Activated T-helper 2 cell treated with anti-CD3 and anti-CD28 coated beads, Interferon-gamma antibody, Interleukin-2, Interleukin-4, amounts not matched to agents 10 μg/mL and 5 μg/mL and 100 μg/mL, durations not matched to agents 14 hours and 24 hours and 36 hours (primary cell): ENCODE measurements at regions not wholly inside any gene's neighbourhood (a gene's known extent, or its start where the extent isn't known, plus 50 kb on each side); places are given as distances from the start of the nearest gene placed in this dataset.
"Not testable (repeated sequence)": the region's sequence is repeated elsewhere in the genome, so short reads cannot be mapped to it uniquely, and the experiment has no call there.

Experiments
- DNase-seq: peaks from one replicate; pipeline ENCODE4 v3.0.0; 2021; ENCODE audit warnings: low spot score
- H3K27ac Mint-ChIP-seq: one replicate; pipeline ENCODE4 v1.8.0; 2021; ENCODE audit warnings: mixed read lengths
- H3K27me3 Mint-ChIP-seq: one replicate; pipeline ENCODE4 v1.8.0; 2021; ENCODE audit warnings: low read depth, mixed read lengths
- H3K36me3 Mint-ChIP-seq: one replicate; pipeline ENCODE4 v1.8.0; 2021; ENCODE audit warnings: low read depth, mixed read lengths
- H3K4me1 Mint-ChIP-seq: one replicate; pipeline ENCODE4 v1.8.0; 2021; ENCODE audit warnings: low read depth, mixed read lengths
- H3K4me3 Mint-ChIP-seq: one replicate; pipeline ENCODE4 v1.8.0; 2021; ENCODE audit warnings: low read depth, mild to moderate bottlenecking, moderate library complexity, mixed read lengths
- H3K9me3 Mint-ChIP-seq: one replicate; pipeline ENCODE4 v1.8.0; 2021; ENCODE audit warnings: mixed read lengths
- intact Hi-C: fragments of 100-400 bp; cut with micrococcal nuclease; formaldehyde crosslinking; loops from one replicate; pipeline ENCODE4 v1.15.1; 2023

DNA sequence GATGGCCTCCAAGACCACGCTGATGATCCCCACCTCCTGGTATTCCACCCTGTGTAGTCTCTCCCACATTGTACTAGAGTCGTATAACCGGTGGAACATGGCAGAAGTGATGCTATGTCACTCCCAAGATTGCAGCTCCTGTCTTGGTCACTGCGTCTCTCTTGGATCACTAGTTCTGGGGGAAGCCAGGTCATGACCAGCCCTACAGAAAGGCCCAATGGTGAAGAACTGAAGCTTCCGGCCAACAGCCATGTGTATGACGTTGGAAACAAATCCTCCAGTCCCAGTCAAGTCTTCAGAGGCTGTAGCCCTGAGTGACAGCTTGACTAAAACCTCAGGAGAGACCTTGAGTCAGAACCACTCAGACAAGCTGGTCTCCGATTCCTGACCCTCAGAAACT lies 61.9 kb upstream of the FNDC3B start:
- intact Hi-C loops, result loop anchor here (5.0 to 10.0 kb wide), 3 partner anchors 103 to 163 kb away; partner anchors contain the start of gene PLD1
- no peaks in the 10 kb centered on the region for H3K27me3 Mint-ChIP-seq
- peaks cover 5% of the 10 kb centered on the region for H3K9me3 Mint-ChIP-seq
- H3K36me3 Mint-ChIP-seq, result no peaks in the 10 kb centered on the region
- peaks cover 11% of the 10 kb centered on the region for H3K4me1 Mint-ChIP-seq
- H3K4me3 Mint-ChIP-seq, result no peak overlapping the region
- no peak for DNase-seq
- no peak overlapping the region for H3K27ac Mint-ChIP-seq

DNA sequence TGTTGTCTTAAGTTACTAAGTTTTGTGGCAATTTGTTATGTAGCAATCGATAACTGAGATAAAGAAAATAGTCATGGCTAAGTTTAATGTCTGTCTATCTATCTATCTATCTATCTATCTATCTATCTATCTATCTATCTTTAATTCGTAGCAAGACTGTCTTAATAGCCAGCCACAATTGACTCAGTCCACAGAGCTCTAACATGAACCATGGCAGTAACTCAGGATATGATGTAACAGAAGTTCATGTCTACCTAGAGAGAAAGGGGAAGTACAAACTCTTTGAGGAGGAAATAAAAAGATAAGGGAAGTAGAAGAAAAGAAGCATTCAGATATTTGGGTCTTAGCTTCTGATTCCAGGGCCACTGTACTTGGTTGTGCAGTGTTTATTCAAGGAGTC lies 61.5 kb upstream of the FNDC3B start:
- no peaks in the 10 kb centered on the region for H3K36me3 Mint-ChIP-seq
- H3K27me3 Mint-ChIP-seq, result no peaks in the 10 kb centered on the region
- no peak overlapping the region for H3K4me3 Mint-ChIP-seq
- DNase-seq, result no peak
- peaks cover 11% of the 10 kb centered on the region for H3K4me1 Mint-ChIP-seq
- intact Hi-C loops, result loop anchor here (5.0 to 10.0 kb wide), 3 partner anchors 103 to 163 kb away; partner anchors contain the start of gene PLD1
- no peak overlapping the region for H3K27ac Mint-ChIP-seq
- peaks cover 5% of the 10 kb centered on the region for H3K9me3 Mint-ChIP-seq

DNA sequence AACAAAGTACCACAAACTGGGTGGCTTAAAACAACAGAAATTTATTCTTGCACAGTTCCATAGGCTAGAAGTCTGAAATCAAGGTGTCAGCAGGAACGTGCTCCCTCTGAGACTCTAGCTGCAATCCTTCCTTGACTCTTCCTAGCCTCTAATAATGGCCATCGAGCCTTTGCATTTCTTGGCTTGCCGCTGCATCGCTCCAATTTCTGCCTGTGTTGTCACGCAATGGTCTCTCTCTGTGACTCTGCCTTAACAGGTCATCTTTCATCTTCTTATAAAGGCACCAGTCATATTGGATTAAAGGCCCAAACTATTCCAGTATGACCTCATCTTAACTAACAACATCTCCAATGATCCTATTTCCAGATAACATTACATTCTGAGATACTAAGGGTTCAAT lies 61.0 kb upstream of the FNDC3B start:
- no peaks in the 10 kb centered on the region for H3K36me3 Mint-ChIP-seq
- H3K4me3 Mint-ChIP-seq, result no peak overlapping the region
- DNase-seq, result no peak
- H3K27ac Mint-ChIP-seq, result no peak overlapping the region
- H3K4me1 Mint-ChIP-seq, result peaks cover 11% of the 10 kb centered on the region
- no peaks in the 10 kb centered on the region for H3K27me3 Mint-ChIP-seq
- intact Hi-C loops, result loop anchor here (5.0 to 10.0 kb wide), 3 partner anchors 104 to 164 kb away; partner anchors contain the start of gene PLD1
- H3K9me3 Mint-ChIP-seq, result peaks cover 5% of the 10 kb centered on the region

DNA sequence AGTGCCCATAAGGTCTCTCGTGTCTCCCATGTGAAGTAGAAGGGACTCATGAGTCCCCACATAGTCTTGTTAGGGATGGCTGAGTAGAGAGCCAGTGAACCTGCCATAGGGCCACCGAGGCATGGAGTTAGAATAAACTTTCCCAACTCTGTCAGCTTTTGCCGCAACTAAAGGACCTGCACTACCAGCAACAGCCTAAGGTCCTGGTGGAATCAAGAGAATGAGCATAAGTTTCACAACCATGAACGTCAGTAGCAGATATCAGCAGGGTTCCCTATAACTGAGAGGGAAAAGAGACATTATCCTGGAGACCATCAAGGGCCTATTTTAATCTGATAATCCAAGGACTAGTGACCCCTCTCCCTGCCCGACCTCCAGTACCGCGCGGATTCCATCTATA lies 60.3 kb upstream of the FNDC3B start:
- no peak for DNase-seq
- H3K4me3 Mint-ChIP-seq, result no peak overlapping the region
- H3K27ac Mint-ChIP-seq, result no peak overlapping the region
- intact Hi-C loops, result loop anchor here (5.0 to 10.0 kb wide), 3 partner anchors 104 to 164 kb away; partner anchors contain the start of gene PLD1
- H3K9me3 Mint-ChIP-seq, result peaks cover 5% of the 10 kb centered on the region
- no peaks in the 10 kb centered on the region for H3K36me3 Mint-ChIP-seq
- peaks cover 11% of the 10 kb centered on the region for H3K4me1 Mint-ChIP-seq
- H3K27me3 Mint-ChIP-seq, result no peaks in the 10 kb centered on the region

DNA sequence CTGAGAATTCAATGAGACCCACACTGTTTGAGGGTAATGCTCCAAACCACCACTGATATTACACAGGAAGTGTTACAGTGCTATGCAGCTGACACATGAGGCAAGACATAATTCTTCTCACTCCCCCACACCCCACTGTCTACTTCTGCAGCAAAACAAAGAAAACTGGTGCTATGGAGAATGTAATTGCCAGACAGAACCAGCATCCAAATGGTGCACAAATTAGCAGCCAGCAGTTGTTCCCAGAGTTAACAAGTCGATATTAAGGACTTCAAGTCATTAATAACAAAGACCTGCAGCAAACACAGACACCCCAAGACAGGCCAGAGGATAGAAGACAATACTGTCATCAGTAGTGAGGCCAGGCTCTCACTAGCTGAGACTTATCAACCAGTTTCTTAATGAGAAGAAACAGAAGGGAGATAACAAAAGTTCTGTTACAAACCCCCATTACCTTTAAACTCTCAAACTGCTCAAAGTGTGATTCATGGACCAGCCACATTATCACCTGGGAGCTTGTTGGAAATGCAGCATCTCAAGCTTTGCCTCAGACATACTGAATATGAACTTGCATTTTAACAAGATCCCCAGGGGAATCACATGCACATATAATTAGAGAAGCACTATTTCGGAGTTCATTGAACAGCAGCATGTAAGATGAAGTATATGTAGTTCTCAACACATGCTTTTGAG lies 58.7 kb upstream of the FNDC3B start:
- peaks cover 5% of the 10 kb centered on the region for H3K9me3 Mint-ChIP-seq
- no peak overlapping the region for H3K4me3 Mint-ChIP-seq
- intact Hi-C loops, result no loop called here
- peaks cover 11% of the 10 kb centered on the region for H3K4me1 Mint-ChIP-seq
- no peaks in the 10 kb centered on the region for H3K27me3 Mint-ChIP-seq
- no peak overlapping the region for H3K27ac Mint-ChIP-seq
- H3K36me3 Mint-ChIP-seq, result no peaks in the 10 kb centered on the region
- no peak for DNase-seq

DNA sequence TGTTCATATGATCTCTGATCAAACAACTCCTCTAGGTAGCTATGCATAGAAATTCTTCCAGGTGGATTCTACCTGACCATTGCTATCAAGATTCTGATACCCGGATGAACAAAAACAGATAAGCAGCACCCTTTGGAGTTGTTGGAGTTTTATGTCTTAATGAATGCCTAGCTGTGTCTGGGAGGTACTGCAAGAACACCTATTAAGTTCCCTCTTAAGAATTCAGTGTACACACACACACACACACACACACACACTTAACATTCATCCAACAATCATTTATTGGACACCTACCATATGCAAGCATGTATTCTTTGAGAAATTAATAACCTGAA lies 58.1 kb upstream of the FNDC3B start:
- Mint-ChIP-seq H3K4me1 (peaks cover 12% of the 10 kb centered on the region), H3K4me3 (no peak overlapping the region), H3K27ac (no peak overlapping the region), H3K9me3 (peaks cover 5% of the 10 kb centered on the region), H3K36me3 (no peaks in the 10 kb centered on the region), H3K27me3 (no peaks in the 10 kb centered on the region)
- intact Hi-C loops, result no loop called here
- DNase-seq, result no peak

DNA sequence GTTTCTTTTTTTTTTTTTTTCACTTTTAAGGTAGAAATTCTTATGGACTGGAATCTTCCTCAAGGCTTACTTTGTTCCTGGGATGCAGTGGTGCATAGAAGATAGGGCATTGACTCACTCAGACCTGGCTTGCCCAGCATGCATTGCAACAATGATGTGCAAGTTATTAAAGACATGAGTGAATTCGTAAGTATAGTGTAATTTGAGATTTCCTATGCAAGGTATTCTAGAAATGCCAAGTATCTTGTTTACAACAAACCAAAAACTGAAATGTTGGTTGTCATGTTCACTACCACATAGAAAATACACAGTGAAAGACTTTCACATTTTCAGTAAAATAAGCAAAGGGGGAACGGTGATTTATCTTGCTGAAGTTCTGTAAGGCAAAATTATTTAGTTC lies 56.5 kb upstream of the FNDC3B start:
- no peak overlapping the region for H3K27ac Mint-ChIP-seq
- H3K4me1 Mint-ChIP-seq, result peaks cover 12% of the 10 kb centered on the region
- peaks cover 2% of the 10 kb centered on the region for H3K27me3 Mint-ChIP-seq
- H3K4me3 Mint-ChIP-seq, result no peak overlapping the region
- intact Hi-C loops, result no loop called here
- peaks cover 5% of the 10 kb centered on the region for H3K9me3 Mint-ChIP-seq
- no peaks in the 10 kb centered on the region for H3K36me3 Mint-ChIP-seq
- DNase-seq, result no peak

DNA sequence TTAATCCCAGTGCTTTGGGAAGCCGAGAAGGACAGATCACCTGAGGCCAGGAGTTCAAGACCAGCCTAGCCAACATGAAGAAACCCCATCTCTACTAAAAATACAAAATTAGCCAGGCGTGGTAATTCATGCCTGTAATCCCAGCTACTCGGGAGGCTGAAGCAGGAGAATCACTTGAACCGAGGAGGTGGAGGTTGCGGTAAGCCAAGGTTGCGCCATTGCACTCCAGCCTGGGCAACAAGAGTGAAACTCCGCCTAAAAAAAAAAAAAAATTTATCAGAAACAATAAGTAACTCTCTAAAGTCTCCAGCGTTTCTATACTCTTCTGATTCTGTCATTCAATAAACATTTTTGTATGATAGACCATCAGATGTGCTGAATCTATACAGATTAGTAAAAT lies 55.7 kb upstream of the FNDC3B start:
- H3K4me3 Mint-ChIP-seq, DNase-seq, H3K27me3 Mint-ChIP-seq, H3K9me3 Mint-ChIP-seq, intact Hi-C loops, H3K27ac Mint-ChIP-seq, H3K36me3 Mint-ChIP-seq: not testable (repeated sequence)
- H3K4me1 Mint-ChIP-seq, result peaks cover 12% of the 10 kb centered on the region

DNA sequence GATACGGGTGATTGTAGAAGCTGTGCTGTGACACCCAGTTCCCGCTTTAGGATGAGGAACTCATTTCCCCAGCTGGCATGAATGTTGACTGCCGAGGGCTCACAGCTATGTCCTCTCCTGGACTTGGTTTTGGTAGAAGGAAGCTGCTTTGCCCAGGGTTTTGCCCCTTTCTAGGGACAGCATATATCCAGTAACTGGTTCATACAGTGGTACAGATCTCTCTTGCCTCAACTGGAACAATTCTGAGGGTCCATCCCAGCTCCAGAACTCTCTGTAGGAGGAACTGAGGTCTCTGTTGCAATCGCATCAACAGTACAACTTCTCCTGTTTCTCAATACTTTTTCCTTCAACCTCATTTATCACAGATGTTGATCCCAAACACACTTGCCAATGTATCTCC lies 54.5 kb upstream of the FNDC3B start:
- intact Hi-C loops, result no loop called here
- Mint-ChIP-seq H3K36me3 (no peaks in the 10 kb centered on the region), H3K27me3 (peaks cover 2% of the 10 kb centered on the region), H3K4me1 (peaks cover 12% of the 10 kb centered on the region), H3K27ac (no peak overlapping the region), H3K4me3 (no peak overlapping the region), H3K9me3 (no peaks in the 10 kb centered on the region)
- DNase-seq, result no peak

DNA sequence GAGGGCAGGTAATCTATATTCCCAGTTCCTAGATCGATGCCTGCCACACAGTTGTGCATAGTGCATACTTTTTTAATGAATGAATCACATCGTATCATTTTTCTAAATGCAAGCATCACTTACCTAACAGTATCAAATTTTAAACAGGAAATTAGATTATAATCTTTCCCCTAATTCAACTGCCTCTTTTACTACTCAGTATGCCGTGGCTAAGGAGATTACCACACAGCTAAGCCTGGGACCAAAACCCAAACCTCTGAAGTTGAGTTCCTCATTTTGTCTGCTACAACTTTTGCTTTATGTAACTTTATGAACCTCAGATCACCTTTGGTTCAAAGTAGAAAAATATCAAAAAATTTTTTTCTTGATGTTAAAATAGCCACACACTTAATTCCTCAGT lies 53.2 kb upstream of the FNDC3B start:
- Mint-ChIP-seq H3K9me3 (peaks cover 3% of the 10 kb centered on the region), H3K4me3 (no peak overlapping the region), H3K36me3 (no peaks in the 10 kb centered on the region), H3K4me1 (peaks cover 3% of the 10 kb centered on the region), H3K27me3 (peaks cover 2% of the 10 kb centered on the region), H3K27ac (no peak overlapping the region)
- DNase-seq, result no peak
- intact Hi-C loops, result no loop called here

DNA sequence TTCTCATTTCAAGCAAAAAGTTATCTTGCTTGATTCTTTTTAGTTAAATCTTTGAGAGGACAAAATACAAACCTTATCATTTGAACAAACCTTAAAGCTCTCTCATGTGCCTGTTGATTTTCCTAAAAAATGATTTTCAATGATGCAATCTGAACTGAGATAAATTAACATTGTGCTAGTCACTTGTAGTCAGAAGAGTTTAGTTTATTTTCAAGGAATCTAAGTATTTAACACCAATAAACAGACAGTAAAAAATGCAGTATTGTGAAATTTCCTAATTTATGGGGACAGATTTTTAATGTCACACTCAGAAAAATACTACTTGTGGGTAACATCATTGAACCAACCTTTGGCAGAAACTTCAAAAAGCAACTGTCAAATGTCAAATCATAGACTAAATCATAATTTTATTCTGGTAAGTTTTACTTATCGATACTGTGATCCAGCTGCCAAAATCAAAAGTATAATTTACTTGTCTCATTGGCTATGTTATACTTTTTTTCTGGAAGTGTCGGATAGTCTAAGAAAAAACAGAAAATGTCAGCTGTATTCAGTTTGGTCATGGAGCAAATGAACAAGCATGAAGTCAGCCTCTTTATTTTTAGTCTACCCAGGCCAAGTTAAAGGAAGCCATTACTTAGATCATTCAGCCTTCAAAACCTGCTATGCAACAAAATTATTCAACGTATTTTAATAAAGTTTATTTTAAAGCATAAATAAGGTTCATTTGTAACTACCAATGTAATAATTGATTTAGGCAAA lies 52.4 kb upstream of the FNDC3B start:
- intact Hi-C loops, result no loop called here

More for the DNA sequence above, 52.4 kb upstream of the FNDC3B start:
- peaks cover 3% of the 10 kb centered on the region for H3K9me3 Mint-ChIP-seq
- H3K4me1 Mint-ChIP-seq, result peaks cover 3% of the 10 kb centered on the region
- no peak for DNase-seq
- H3K36me3 Mint-ChIP-seq, result no peaks in the 10 kb centered on the region
- peaks cover 2% of the 10 kb centered on the region for H3K27me3 Mint-ChIP-seq
- no peak overlapping the region for H3K27ac Mint-ChIP-seq
- no peak overlapping the region for H3K4me3 Mint-ChIP-seq
